Upper lobe of right lung (tissue), 1 donor: ENCODE measurements at regions not wholly inside any gene's neighbourhood (a gene's known extent, or its start where the extent isn't known, plus 50 kb on each side); places are given as distances from the start of the nearest gene placed in this dataset.

Experiments
- ATAC-seq: fragments of 200-7000 bp; cut with Tn5 transposase; one replicate; pipeline ENCODE4 v1.9.1; 2020; ENCODE audit warnings: mild to moderate bottlenecking, moderate library complexity
- DNase-seq: peaks from one replicate; pipeline ENCODE4 v3.0.0-alpha.2; 2020
- H3K27ac ChIP-seq: fragments of 200-600 bp; one replicate; pipeline ENCODE4 v1.8.0; 2022
- H3K27me3 ChIP-seq: fragments of 200-600 bp; one replicate; pipeline ENCODE4 v1.8.0; 2022; ENCODE audit warnings: mild to moderate bottlenecking
- H3K36me3 ChIP-seq: fragments of 200-600 bp; one replicate; pipeline ENCODE4 v1.8.0; 2022
- H3K4me1 ChIP-seq: fragments of 200-600 bp; one replicate; pipeline ENCODE4 v1.8.0; 2022
- H3K4me3 ChIP-seq: fragments of 200-600 bp; one replicate; pipeline ENCODE4 v1.8.0; 2022; ENCODE audit warnings: mild to moderate bottlenecking
- H3K9me3 ChIP-seq: fragments of 200-600 bp; one replicate; pipeline ENCODE4 v1.8.0; 2022
- CTCF ChIP-seq: fragments of 200-600 bp; IDR thresholded peaks from one replicate; pipeline ENCODE4 v1.8.0; 2022; ENCODE audit warnings: antibody characterized with exemption
- intact Hi-C: fragments of 100-400 bp; cut with DNase I; formaldehyde crosslinking; loops from one replicate; pipeline ENCODE4 v1.11.0; 2022
- donor health status: DM: no; HTN: yes; CAD: no; lungs with severe emphysema.

- no peak for DNase-seq
- H3K36me3 ChIP-seq = no peaks in the 10 kb centered on the region
- no peaks in the 10 kb centered on the region for H3K9me3 ChIP-seq
- H3K4me1 ChIP-seq = no peaks in the 10 kb centered on the region
- no peak for ATAC-seq
- no peak overlapping the region for H3K27ac ChIP-seq
- no peak for TF ChIP-seq CTCF
- H3K4me3 ChIP-seq = no peak overlapping the region
- intact Hi-C loops = no loop called here
- H3K27me3 ChIP-seq = peaks cover 4% of the 10 kb centered on the region
Observed at GRCh38 chr3:16667633-16668032, 62.4 kb upstream of the DAZL start.

GRCh38 chr3:16668776-16669545, 63.7 kb upstream of the DAZL start:
- ATAC-seq = no peak

GRCh38 chr3:16670191-16670590, 65.0 kb upstream of the DAZL start:
- no peak for ATAC-seq
- intact Hi-C loops = no loop called here
- Histone ChIP-seq H3K27ac (no peak overlapping the region), H3K4me3 (no peak overlapping the region), H3K27me3 (no peaks in the 10 kb centered on the region), H3K9me3 (no peaks in the 10 kb centered on the region), H3K36me3 (no peaks in the 10 kb centered on the region), H3K4me1 (no peaks in the 10 kb centered on the region)
- no peak for DNase-seq
- no peak for TF ChIP-seq CTCF

More at GRCh38 chr3:16668776-16669545, 63.7 kb upstream of the DAZL start:
- no peaks in the 10 kb centered on the region for H3K9me3 ChIP-seq
- H3K4me3 ChIP-seq = no peak overlapping the region
- no peak for DNase-seq
- no peaks in the 10 kb centered on the region for H3K27me3 ChIP-seq
- intact Hi-C loops = no loop called here
- H3K4me1 ChIP-seq = no peaks in the 10 kb centered on the region
- TF ChIP-seq CTCF = no peak
- H3K27ac ChIP-seq = no peak overlapping the region
- H3K36me3 ChIP-seq = no peaks in the 10 kb centered on the region

GRCh38 chr3:16671690-16672089, 66.5 kb upstream of the DAZL start:
- no peaks in the 10 kb centered on the region for H3K27me3 ChIP-seq
- peaks cover 7% of the 10 kb centered on the region for H3K9me3 ChIP-seq
- H3K4me1 ChIP-seq = no peaks in the 10 kb centered on the region
- H3K27ac ChIP-seq = no peak overlapping the region
- DNase-seq = no peak
- no peak overlapping the region for H3K4me3 ChIP-seq
- intact Hi-C loops = no loop called here
- no peaks in the 10 kb centered on the region for H3K36me3 ChIP-seq
- ATAC-seq = no peak
- TF ChIP-seq CTCF = no peak

- no peak overlapping the region for H3K4me3 ChIP-seq
- ATAC-seq (no peak), DNase-seq (no peak)
- no peak for TF ChIP-seq CTCF
- H3K9me3 ChIP-seq = peaks cover 7% of the 10 kb centered on the region
- intact Hi-C loops = no loop called here
- H3K36me3 ChIP-seq = no peaks in the 10 kb centered on the region
- no peak overlapping the region for H3K27ac ChIP-seq
- no peaks in the 10 kb centered on the region for H3K27me3 ChIP-seq
- H3K4me1 ChIP-seq = no peaks in the 10 kb centered on the region
Observed at GRCh38 chr3:16673530-16673929, 68.3 kb upstream of the DAZL start.

GRCh38 chr3:16675805-16676204, 70.6 kb upstream of the DAZL start:
- Histone ChIP-seq H3K27me3 (no peaks in the 10 kb centered on the region), H3K36me3 (no peaks in the 10 kb centered on the region), H3K4me1 (no peaks in the 10 kb centered on the region), H3K4me3 (no peak overlapping the region), H3K9me3 (peaks cover 7% of the 10 kb centered on the region), H3K27ac (no peak overlapping the region)
- no peak for TF ChIP-seq CTCF
- ATAC-seq (no peak), DNase-seq (no peak)
- intact Hi-C loops = no loop called here
